HepG2 (cell line): ENCODE measurements at regions not wholly inside any gene's neighbourhood (a gene's known extent, or its start where the extent isn't known, plus 50 kb on each side); places are given as distances from the start of the nearest gene placed in this dataset.

ENCODE experiments used
- ATF1 ChIP-seq: IDR thresholded peaks from 2 replicates; pipeline ENCODE4 v1.6.1; 2016; ENCODE audit warnings: mild to moderate bottlenecking, control low read depth
- EHMT2 ChIP-seq: fragments of 200-600 bp; sonication (generic); IDR thresholded peaks from 2 replicates; pipeline ENCODE4 v1.7.0; 2017; ENCODE audit warnings: antibody characterized with exemption, low read depth, low read length, borderline replicate concordance
- JUND ChIP-seq: sonication (generic); formaldehyde crosslinking; IDR thresholded peaks from 2 replicates; pipeline ENCODE4 v1.8.0; 2022; ENCODE audit warnings: mild to moderate bottlenecking, missing genetic modification reagents
- MLLT10 ChIP-seq: sonication (generic); formaldehyde crosslinking; IDR thresholded peaks from 2 replicates; pipeline ENCODE4 v1.4.0; 2020; ENCODE audit warnings: missing genetic modification reagents
- POLR2A ChIP-seq, 2 experiments: IDR thresholded peaks; 2 replicates each; pipeline ENCODE4 v1.6.1; 2011; ENCODE audit warnings: low read depth in 2 of 2, low read length in 2 of 2, mild to moderate bottlenecking in 1 of 2, moderate library complexity in 1 of 2; ENCODE audit not compliant: insufficient read depth in 1 of 2
- SSRP1 ChIP-seq: IDR thresholded peaks from 2 replicates; pipeline ENCODE4 v1.6.1; 2016; ENCODE audit warnings: control low read depth
- ZFP36 ChIP-seq: fragments of 150-350 bp; IDR thresholded peaks from 2 replicates; pipeline ENCODE4 v1.6.1; 2018; ENCODE audit warnings: borderline replicate concordance, low read length, low read depth; ENCODE audit not compliant: partially characterized antibody
- ZNF790 ChIP-seq: sonication (generic); formaldehyde crosslinking; IDR thresholded peaks from 2 replicates; pipeline ENCODE4 v1.8.0; 2022; ENCODE audit warnings: missing genetic modification reagents, mild to moderate bottlenecking, borderline replicate concordance
- ZNF839 ChIP-seq: sonication (generic); formaldehyde crosslinking; IDR thresholded peaks from 2 replicates; pipeline ENCODE4 v1.4.0; 2020; ENCODE audit warnings: missing genetic modification reagents, mild to moderate bottlenecking, borderline replicate concordance
- TF ChIP-seq, protein P1 (sequence below): sonication (generic); formaldehyde crosslinking; IDR thresholded peaks from 2 replicates; pipeline ENCODE4 v1.8.1; 2023; ENCODE audit warnings: mild to moderate bottlenecking, moderate library complexity, missing genetic modification reagents
- TF ChIP-seq, protein P2 (sequence below): sonication (generic); formaldehyde crosslinking; IDR thresholded peaks from 2 replicates; pipeline ENCODE4 v1.4.0; 2020; ENCODE audit warnings: missing genetic modification reagents

DNA sequence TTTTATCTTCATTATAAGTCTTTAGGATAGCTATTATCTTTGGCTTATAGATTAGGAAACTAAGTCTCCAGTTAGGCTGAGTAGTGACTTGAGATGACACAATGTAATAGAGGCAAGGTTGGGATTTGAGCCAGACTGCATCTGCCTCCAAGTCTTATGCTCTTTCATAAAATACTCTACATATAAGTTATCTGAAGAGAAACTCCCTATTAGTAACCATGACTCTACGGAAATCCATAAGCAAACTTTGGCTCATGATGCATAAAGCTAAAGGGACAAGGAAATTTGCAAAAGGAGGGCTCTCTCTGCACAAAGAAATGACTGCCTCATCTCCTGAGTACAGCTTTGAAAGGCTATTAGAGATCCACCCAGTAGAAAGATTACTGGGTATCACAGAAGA, 77.6 kb upstream of the FRMD4B start:
- TF ChIP-seq POLR2A (IDR thresholded peaks at IDR 0.05; ENCODE audit: insufficient read depth in 1 of 2, low read depth in 2 of 2, low read length in 2 of 2) (no peak), JUND (no peak), ZNF839 (CRISPR knock-in tag) (no peak), ZFP36 (no peak), ATF1 (CRISPR knock-in tag) (no peak), EHMT2 (no peak), ZNF790 (no peak), SSRP1 (CRISPR knock-in tag) (no peak), MLLT10 (CRISPR knock-in tag) (no peak)
- TF ChIP-seq, protein P1, sequence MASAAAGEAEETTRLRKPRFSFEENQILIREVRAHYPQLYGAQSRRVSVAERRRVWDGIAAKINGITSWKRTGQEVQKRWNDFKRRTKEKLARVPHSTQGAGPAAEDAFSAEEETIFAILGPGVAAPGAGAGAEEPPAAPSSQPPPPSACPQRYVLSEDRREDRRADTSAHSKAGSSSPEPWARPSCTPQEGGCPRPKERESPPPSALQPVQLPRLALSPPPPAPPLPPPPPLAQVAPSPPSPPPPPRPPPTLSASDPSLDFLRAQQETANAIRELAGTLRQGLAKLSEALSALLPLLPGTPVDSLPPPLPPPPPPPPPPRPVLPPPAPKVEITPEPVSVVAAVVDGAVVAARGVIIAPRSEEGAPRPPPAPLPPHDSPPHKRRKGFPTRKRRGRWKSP (CRISPR knock-in tag), result no peak
- TF ChIP-seq, protein P2, sequence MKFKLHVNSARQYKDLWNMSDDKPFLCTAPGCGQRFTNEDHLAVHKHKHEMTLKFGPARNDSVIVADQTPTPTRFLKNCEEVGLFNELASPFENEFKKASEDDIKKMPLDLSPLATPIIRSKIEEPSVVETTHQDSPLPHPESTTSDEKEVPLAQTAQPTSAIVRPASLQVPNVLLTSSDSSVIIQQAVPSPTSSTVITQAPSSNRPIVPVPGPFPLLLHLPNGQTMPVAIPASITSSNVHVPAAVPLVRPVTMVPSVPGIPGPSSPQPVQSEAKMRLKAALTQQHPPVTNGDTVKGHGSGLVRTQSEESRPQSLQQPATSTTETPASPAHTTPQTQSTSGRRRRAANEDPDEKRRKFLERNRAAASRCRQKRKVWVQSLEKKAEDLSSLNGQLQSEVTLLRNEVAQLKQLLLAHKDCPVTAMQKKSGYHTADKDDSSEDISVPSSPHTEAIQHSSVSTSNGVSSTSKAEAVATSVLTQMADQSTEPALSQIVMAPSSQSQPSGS (CRISPR knock-in tag), result no peak
